H9 (cell line): ENCODE measurements at regions not wholly inside any gene's neighbourhood (a gene's known extent, or its start where the extent isn't known, plus 50 kb on each side); places are given as distances from the start of the nearest gene placed in this dataset.

Experiments used
- DNase-seq: peaks from one replicate; pipeline ENCODE4 v3.0.0-alpha.2; 2017
- H2AFZ ChIP-seq: one replicate; pipeline ENCODE4 v1.6.1; 2013; ENCODE audit warnings: mild to moderate bottlenecking, low read length, control low read depth, moderate library complexity
- H2AK5ac ChIP-seq: 2 replicates; pipeline ENCODE4 v1.6.1; 2013; ENCODE audit warnings: low read length, control low read depth, mixed read lengths; ENCODE audit not compliant: insufficient read length
- H2BK120ac ChIP-seq: one replicate; pipeline ENCODE4 v1.6.1; 2013; ENCODE audit warnings: low read depth, mild to moderate bottlenecking, low read length, control low read depth, inconsistent platforms; ENCODE audit not compliant: poor library complexity, severe bottlenecking
- H2BK12ac ChIP-seq: 2 replicates; pipeline ENCODE4 v1.6.1; 2013; ENCODE audit warnings: low read length, control low read depth, mixed read lengths, low read depth; ENCODE audit not compliant: insufficient read length
- H2BK15ac ChIP-seq: 2 replicates; pipeline ENCODE4 v1.6.1; 2013; ENCODE audit warnings: low read depth, low read length, control low read depth
- H2BK20ac ChIP-seq: one replicate; pipeline ENCODE4 v1.6.1; 2013; ENCODE audit warnings: low read depth, mild to moderate bottlenecking, low read length, control low read depth, inconsistent platforms; ENCODE audit not compliant: poor library complexity, severe bottlenecking
- H2BK5ac ChIP-seq: 2 replicates; pipeline ENCODE4 v1.6.1; 2013; ENCODE audit warnings: low read length, control low read depth, mixed read lengths; ENCODE audit not compliant: insufficient read length
- H3K14ac ChIP-seq: 2 replicates; pipeline ENCODE4 v1.6.1; 2013; ENCODE audit warnings: low read length, control low read depth; ENCODE audit not compliant: insufficient read depth
- H3K18ac ChIP-seq: 2 replicates; pipeline ENCODE4 v1.6.1; 2013; ENCODE audit warnings: low read depth, mild to moderate bottlenecking, mixed read lengths, low read length, control low read depth; ENCODE audit not compliant: insufficient read length
- H3K23ac ChIP-seq: 2 replicates; pipeline ENCODE4 v1.6.1; 2013; ENCODE audit warnings: low read length, control low read depth, mixed read lengths, low read depth; ENCODE audit not compliant: insufficient read length
- H3K23me2 ChIP-seq: 2 replicates; pipeline ENCODE4 v1.6.1; 2013; ENCODE audit warnings: low read depth, mild to moderate bottlenecking, mixed read lengths, low read length, control low read depth; ENCODE audit not compliant: insufficient read length, poor library complexity, severe bottlenecking
- H3K27ac ChIP-seq: 2 replicates; pipeline ENCODE4 v1.5.1; 2013; ENCODE audit warnings: low read length, control low read depth, mixed read lengths, low read depth; ENCODE audit not compliant: insufficient read length
- H3K27me3 ChIP-seq: 2 replicates; pipeline ENCODE4 v1.6.1; 2013; ENCODE audit warnings: low read length, control low read depth, inconsistent platforms; ENCODE audit not compliant: insufficient read depth
- H3K4ac ChIP-seq: 2 replicates; pipeline ENCODE4 v1.6.1; 2013; ENCODE audit warnings: low read depth, mild to moderate bottlenecking, control low read depth, inconsistent platforms, low read length, moderate library complexity
- H3K4me1 ChIP-seq: 2 replicates; pipeline ENCODE4 v1.6.1; 2013; ENCODE audit warnings: low read length, control low read depth, inconsistent platforms; ENCODE audit not compliant: insufficient read depth
- H3K4me2 ChIP-seq: 2 replicates; pipeline ENCODE4 v1.6.1; 2013; ENCODE audit warnings: low read length, control low read depth, mixed read lengths; ENCODE audit not compliant: insufficient read length, insufficient read depth
- H3K56ac ChIP-seq: 2 replicates; pipeline ENCODE4 v1.6.1; 2013; ENCODE audit warnings: low read depth, mild to moderate bottlenecking, mixed read lengths, low read length, control low read depth; ENCODE audit not compliant: insufficient read length
- H3K79me1 ChIP-seq: 2 replicates; pipeline ENCODE4 v1.6.1; 2013; ENCODE audit warnings: low read depth, mild to moderate bottlenecking, moderate library complexity, low read length, control low read depth, inconsistent platforms; ENCODE audit not compliant: insufficient read depth, poor library complexity, severe bottlenecking
- H3K79me2 ChIP-seq: 2 replicates; pipeline ENCODE4 v1.6.1; 2013; ENCODE audit warnings: low read length, control low read depth, inconsistent platforms; ENCODE audit not compliant: insufficient read depth
- H3K9ac ChIP-seq: 2 replicates; pipeline ENCODE4 v1.6.1; 2013; ENCODE audit warnings: low read length, control low read depth, mixed read lengths; ENCODE audit not compliant: insufficient read length; ENCODE audit errors: extremely low read depth
- H3K9me3 ChIP-seq: one replicate; pipeline ENCODE4 v1.6.1; 2013; ENCODE audit warnings: low read depth, low read length, inconsistent platforms; ENCODE audit not compliant: control insufficient read depth
- H3T11ph ChIP-seq: one replicate; pipeline ENCODE4 v1.6.1; 2013; ENCODE audit warnings: mild to moderate bottlenecking, low read length, control low read depth, inconsistent platforms
- H4K20me1 ChIP-seq: one replicate; pipeline ENCODE4 v1.6.1; 2013; ENCODE audit not compliant: control insufficient read depth, insufficient read length, insufficient read depth
- H4K5ac ChIP-seq: 2 replicates; pipeline ENCODE4 v1.6.1; 2013; ENCODE audit warnings: low read depth, mild to moderate bottlenecking, mixed read lengths, low read length, control low read depth; ENCODE audit not compliant: insufficient read length
- H4K8ac ChIP-seq: replicated peaks from 2 replicates; pipeline ENCODE4 v1.6.1; 2013; ENCODE audit warnings: low read length, control low read depth, mixed read lengths, low read depth; ENCODE audit not compliant: insufficient read length
- H4K91ac ChIP-seq: 2 replicates; pipeline ENCODE4 v1.6.1; 2013; ENCODE audit warnings: low read depth, mild to moderate bottlenecking, moderate library complexity, mixed read lengths, low read length, control low read depth; ENCODE audit not compliant: insufficient read length
- H3K27ac Mint-ChIP-seq, 3 experiments: 2 replicates in 2 of 3; 3 replicates in 1 of 3; pipeline ENCODE4 v1.8.0; 2020 to 2021; ENCODE audit warnings: mixed read lengths in 3 of 3, mild to moderate bottlenecking in 1 of 3, moderate library complexity in 1 of 3
- H3K27me3 Mint-ChIP-seq: 2 replicates; pipeline ENCODE4 v1.8.0; 2021; ENCODE audit warnings: low read depth, mild to moderate bottlenecking, moderate library complexity, mixed read lengths
- H3K36me3 Mint-ChIP-seq, 3 experiments: 2 replicates in 2 of 3; 3 replicates in 1 of 3; pipeline ENCODE4 v1.8.0; 2020 to 2021; ENCODE audit warnings: low read depth in 3 of 3, mixed read lengths in 3 of 3; ENCODE audit not compliant: insufficient read depth in 1 of 3
- H3K4me1 Mint-ChIP-seq, 2 experiments: 2 replicates each; pipeline ENCODE4 v1.8.0; 2020; ENCODE audit warnings: mixed read lengths in 2 of 2
- H3K4me3 Mint-ChIP-seq, 2 experiments: 2 replicates in 1 of 2; 3 replicates in 1 of 2; pipeline ENCODE4 v1.8.0; 2020 to 2021; ENCODE audit warnings: mild to moderate bottlenecking in 2 of 2, mixed read lengths in 2 of 2, moderate library complexity in 1 of 2
- H3K9me3 Mint-ChIP-seq, 2 experiments: 2 replicates in 1 of 2; 3 replicates in 1 of 2; pipeline ENCODE4 v1.8.0; 2020; ENCODE audit warnings: mild to moderate bottlenecking in 2 of 2, mixed read lengths in 2 of 2, moderate library complexity in 1 of 2
- WGBS: extraction: QIAGEN DNeasy Blood & Tissue Kit; methylation state at CpG from one replicate; pipeline ENCODE4 v1.1.7; 2013; ENCODE audit warnings: missing lambda C conversion rate, low lambda C conversion rate, mixed read lengths; ENCODE audit not compliant: insufficient read length; ENCODE audit errors: extremely low coverage; 5-methylcytosine and 5-hydroxymethylcytosine counted together
- TF ChIP-seq, protein P1 (sequence below): fragments of 200-600 bp; sonication (generic); conservative IDR thresholded peaks from 3 replicates; pipeline ENCODE4 v1.8.0; 2021; ENCODE audit warnings: antibody characterized with exemption, mild to moderate bottlenecking

DNA sequence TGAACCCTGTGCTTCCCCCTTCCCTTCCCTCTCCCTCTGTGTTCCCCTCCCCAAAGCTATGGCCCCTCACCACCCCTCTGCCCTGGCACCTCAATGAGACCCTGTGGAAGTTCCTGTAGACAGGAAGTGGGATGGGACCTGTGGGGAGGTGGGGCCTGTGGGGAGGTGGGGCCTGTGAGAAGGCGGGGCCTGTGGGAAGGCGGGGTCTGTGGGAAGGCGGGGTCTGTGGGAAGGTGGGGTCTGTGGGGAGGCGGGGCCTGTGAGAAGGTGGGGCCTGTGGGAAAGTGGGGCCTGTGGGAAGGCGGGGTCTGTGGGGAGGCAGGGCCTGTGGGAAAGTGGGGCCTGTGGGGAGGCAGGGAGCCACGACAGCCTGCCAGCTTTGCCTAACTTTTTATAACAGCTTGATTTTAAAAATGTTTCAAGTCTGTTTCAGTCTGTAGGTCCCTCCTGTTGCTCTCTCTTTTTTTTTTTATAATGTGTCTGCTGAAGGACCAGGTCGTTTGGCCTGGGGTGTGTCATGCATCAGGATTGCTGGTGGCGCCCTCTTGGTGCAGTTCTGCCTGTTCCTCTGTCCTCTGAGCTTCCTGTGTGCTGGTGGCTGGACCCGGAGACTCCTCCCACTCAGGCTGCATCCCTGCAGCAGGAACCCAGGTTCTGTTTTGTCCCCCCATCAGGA is 70.5 kb upstream of the SLCO4A1 start:
- peak; percentile 62 for DNase-seq
- peaks cover 4 to 10% of the 10 kb centered on the region in 2 experiments; a peak in 3 of 5 replicates for H3K9me3 Mint-ChIP-seq
- no peak overlapping the region for H4K8ac ChIP-seq
- no peaks in the 10 kb centered on the region for H3K23me2 ChIP-seq
- H3K79me2 ChIP-seq, result no peaks in the 10 kb centered on the region
- no peaks in the 10 kb centered on the region for H3K9me3 ChIP-seq
- no peak overlapping the region for H3T11ph ChIP-seq
- H3K27me3 Mint-ChIP-seq, result peaks cover 17% of the 10 kb centered on the region
- H3K27ac ChIP-seq, result no peak overlapping the region
- no CpG with 5 or more reads among the region's 9 CpGs for WGBS
- no peak overlapping the region for H4K91ac ChIP-seq
- no peak overlapping the region for H2BK120ac ChIP-seq
- H3K23ac ChIP-seq, result no peak overlapping the region
- TF ChIP-seq, protein P1, sequence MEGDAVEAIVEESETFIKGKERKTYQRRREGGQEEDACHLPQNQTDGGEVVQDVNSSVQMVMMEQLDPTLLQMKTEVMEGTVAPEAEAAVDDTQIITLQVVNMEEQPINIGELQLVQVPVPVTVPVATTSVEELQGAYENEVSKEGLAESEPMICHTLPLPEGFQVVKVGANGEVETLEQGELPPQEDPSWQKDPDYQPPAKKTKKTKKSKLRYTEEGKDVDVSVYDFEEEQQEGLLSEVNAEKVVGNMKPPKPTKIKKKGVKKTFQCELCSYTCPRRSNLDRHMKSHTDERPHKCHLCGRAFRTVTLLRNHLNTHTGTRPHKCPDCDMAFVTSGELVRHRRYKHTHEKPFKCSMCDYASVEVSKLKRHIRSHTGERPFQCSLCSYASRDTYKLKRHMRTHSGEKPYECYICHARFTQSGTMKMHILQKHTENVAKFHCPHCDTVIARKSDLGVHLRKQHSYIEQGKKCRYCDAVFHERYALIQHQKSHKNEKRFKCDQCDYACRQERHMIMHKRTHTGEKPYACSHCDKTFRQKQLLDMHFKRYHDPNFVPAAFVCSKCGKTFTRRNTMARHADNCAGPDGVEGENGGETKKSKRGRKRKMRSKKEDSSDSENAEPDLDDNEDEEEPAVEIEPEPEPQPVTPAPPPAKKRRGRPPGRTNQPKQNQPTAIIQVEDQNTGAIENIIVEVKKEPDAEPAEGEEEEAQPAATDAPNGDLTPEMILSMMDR, result peak; percentile 45
- H4K5ac ChIP-seq, result no peak overlapping the region
- H3K4ac ChIP-seq, result no peak overlapping the region
- H3K27ac Mint-ChIP-seq, result no peak overlapping the region
- no peak overlapping the region for H3K9ac ChIP-seq
- H3K4me2 ChIP-seq, result no peak overlapping the region
- H2AFZ ChIP-seq, result no peak overlapping the region
- no peaks in the 10 kb centered on the region for H3K79me1 ChIP-seq
- H3K56ac ChIP-seq, result no peak overlapping the region
- no peak overlapping the region for H2BK12ac ChIP-seq
- no peak overlapping the region for H3K18ac ChIP-seq
- H2BK15ac ChIP-seq, result no peak overlapping the region
- peaks cover 0 to 3% (median 3%) of the 10 kb centered on the region in 3 experiments; a peak in 4 of 7 replicates for H3K36me3 Mint-ChIP-seq
- no peak overlapping the region for H2AK5ac ChIP-seq
- H3K4me3 Mint-ChIP-seq, result no peak overlapping the region
- no peak overlapping the region for H2BK5ac ChIP-seq
- no peak overlapping the region for H3K14ac ChIP-seq
- H3K4me1 Mint-ChIP-seq, result peaks cover 0 to 13% of the 10 kb centered on the region in 2 experiments; a peak in 2 of 4 replicates
- peaks cover 6% of the 10 kb centered on the region for H4K20me1 ChIP-seq
- no peaks in the 10 kb centered on the region for H3K4me1 ChIP-seq
- H3K27me3 ChIP-seq, result no peaks in the 10 kb centered on the region; the same call in 1 of the 2 replicates
- H2BK20ac ChIP-seq, result no peak overlapping the region
